Astrocyte of the cerebellum (primary cell): ENCODE measurements at regions not wholly inside any gene's neighbourhood (a gene's known extent, or its start where the extent isn't known, plus 50 kb on each side); places are given as distances from the start of the nearest gene placed in this dataset.
"Not testable (repeated sequence)": the region's sequence is repeated elsewhere in the genome, so short reads cannot be mapped to it uniquely, and the experiment has no call there.

Experiments used
- DNase-seq: peaks from one replicate; pipeline ENCODE4 v3.0.0-alpha.2; 2011; ENCODE audit warnings: low read depth
- H3K4me3 ChIP-seq: 2 replicates; pipeline ENCODE4 v1.5.1; 2011; ENCODE audit warnings: mild to moderate bottlenecking, low read depth, low read length, moderate library complexity
- CTCF ChIP-seq: IDR thresholded peaks from 2 replicates; pipeline ENCODE4 v1.5.1; 2012; ENCODE audit warnings: low read length, low read depth, moderate library complexity, mild to moderate bottlenecking; ENCODE audit errors: missing control alignments
- in situ Hi-C: cut with HindIII; loops from 2 replicates; pipeline ENCODE4 v1.10.0; 2017; ENCODE audit warnings: low sequenced_read_pairs

- H3K4me3 ChIP-seq: no peak overlapping the region
Observed at GRCh38 chr4:55028196-55028595, 97.2 kb downstream of the KDR start.

DNA sequence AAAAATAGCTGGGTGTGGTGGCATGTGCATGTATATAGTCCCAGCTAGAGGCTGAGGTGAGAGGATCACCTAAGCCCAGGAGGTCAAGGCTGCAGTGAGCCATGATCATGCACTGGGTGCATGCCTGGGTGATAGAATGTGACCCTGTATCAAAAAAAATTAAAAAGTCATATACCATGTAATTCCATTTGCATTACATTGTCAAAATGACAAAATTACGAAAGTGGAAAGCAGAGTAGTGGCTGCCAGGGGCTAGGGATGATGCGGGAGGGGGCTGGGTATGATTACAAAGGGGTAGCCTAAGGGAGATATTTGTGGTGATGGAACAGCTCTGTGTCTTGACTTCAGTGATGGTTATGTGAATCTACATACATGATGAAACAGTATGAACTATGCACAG lies 97.8 kb downstream of the KDR start:
- no peak overlapping the region for H3K4me3 ChIP-seq
- TF ChIP-seq CTCF: no peak
- DNase-seq: no peak
- in situ Hi-C loops: no loop called here

More at GRCh38 chr4:55028196-55028595, 97.2 kb downstream of the KDR start:
- in situ Hi-C loops: no loop called here
- TF ChIP-seq CTCF: no peak
- DNase-seq: no peak

DNA sequence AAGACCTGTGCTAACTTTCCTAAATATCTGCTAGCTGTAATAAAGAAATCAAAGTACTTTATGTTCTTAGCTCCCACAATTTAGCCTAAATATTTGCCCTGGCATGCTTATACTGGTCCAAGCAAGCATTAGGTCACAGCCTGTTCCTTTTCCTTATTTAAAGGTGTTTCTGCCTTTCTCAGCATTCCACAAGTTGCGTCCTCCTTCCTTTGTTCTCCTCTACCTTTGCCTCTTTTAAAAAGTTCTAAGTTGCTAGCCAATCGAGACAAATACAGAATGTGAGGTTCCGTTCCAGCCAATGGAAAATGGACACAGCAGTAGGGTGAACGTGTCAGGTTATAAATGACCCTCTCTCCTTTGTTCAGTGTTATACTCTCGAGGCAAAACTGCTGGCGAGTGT lies 99.9 kb downstream of the KDR start:
- DNase-seq, H3K4me3 ChIP-seq, in situ Hi-C loops: not testable (repeated sequence)

- no peak for DNase-seq
- H3K4me3 ChIP-seq: no peak overlapping the region
- in situ Hi-C loops: loop anchor here (25.0 kb wide), 1 partner anchor 289 kb away; no protein-coding TSS in a partner anchor
- no peak for TF ChIP-seq CTCF
Observed at GRCh38 chr4:55023030-55023429, 102.4 kb downstream of the KDR start.

GRCh38 chr4:55021214-55021613 lies 104.2 kb downstream of the KDR start:
- TF ChIP-seq CTCF: no peak
- no peak for DNase-seq
- in situ Hi-C loops: loop anchor here (25.0 kb wide), 1 partner anchor 291 kb away; no protein-coding TSS in a partner anchor
- no peak overlapping the region for H3K4me3 ChIP-seq

DNA sequence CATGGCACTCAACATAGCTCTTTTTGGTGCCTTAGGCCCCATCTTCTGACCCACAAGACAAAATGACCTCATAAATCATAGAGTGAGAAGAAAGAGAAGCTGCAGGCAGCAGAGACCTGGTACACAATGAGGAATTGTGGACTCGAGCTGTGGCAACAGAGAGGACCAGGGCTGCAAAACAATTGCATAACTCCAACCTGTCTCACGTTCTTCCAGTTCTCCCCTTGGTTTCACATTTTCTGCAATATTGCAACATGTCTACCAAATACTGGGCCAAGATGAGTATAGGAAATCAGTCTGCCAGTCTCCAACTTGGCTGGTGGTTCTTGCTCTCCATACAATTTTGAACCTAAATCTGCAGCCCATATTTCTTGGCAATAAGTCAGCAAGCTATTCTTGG lies 105.3 kb downstream of the KDR start:
- H3K4me3 ChIP-seq: no peak overlapping the region
- TF ChIP-seq CTCF: no peak
- in situ Hi-C loops: loop anchor here (25.0 kb wide), 1 partner anchor 292 kb away; no protein-coding TSS in a partner anchor
- DNase-seq: no peak

DNA sequence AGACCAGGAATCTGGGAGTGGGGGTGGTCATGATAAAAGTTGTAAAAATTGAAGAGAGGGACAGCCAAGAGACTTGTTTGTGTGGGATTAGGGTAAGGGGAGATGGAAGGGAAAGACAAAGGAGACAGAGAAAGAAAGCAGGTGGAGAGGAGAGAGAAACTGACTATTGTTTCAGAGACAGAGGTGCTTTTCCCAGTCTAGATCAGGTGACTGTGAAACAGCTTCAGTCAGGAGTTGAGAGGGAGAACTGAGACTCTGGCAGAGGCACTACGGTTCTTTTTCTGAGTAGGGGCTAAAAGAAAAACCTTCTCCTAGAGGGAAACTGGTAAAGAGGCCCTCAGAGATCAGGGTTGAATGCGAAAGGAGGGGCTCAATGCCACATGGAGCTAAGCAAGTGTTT lies 106.4 kb downstream of the KDR start:
- H3K4me3 ChIP-seq: no peak overlapping the region
- in situ Hi-C loops: loop anchor here (25.0 kb wide), 1 partner anchor 293 kb away; no protein-coding TSS in a partner anchor
- no peak for TF ChIP-seq CTCF
- DNase-seq: no peak
